ENCODE measurements at regions not wholly inside any gene's neighbourhood (a gene's known extent, or its start where the extent isn't known, plus 50 kb on each side); places are given as distances from the start of the nearest gene placed in this dataset.
"Not testable (repeated sequence)": the region's sequence is repeated elsewhere in the genome, so short reads cannot be mapped to it uniquely, and the experiment has no call there.

DNA sequence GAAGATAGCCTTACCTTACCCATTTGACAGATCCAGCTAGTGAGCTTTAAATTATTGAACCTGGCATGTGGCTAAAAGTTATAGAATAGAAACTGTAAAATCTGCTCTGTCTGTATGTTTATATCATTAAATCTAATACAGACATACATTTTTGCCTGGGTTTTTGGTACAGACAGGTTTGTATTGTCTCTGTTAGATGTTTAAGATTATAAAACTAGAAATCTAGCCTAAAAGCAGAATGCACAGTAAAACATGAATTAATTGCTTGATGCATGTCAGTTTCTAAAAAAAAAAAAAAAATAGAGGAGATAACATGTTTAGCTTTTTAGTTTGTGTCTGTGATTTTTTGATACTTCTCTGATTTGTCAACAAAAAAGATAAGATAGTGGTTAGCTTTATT, 477.6 kb upstream of the LRRC7 start:
- H3K4me3 ChIP-seq (ENCODE audit: low read depth in 1 of 3, low read length in 3 of 3) = no peak overlapping the region
- H3K27me3 ChIP-seq (ENCODE audit: control insufficient read depth in 4 of 4, insufficient read depth in 4 of 4, low read length in 3 of 4) = no peaks in the 10 kb centered on the region
- no peak for TF ChIP-seq RAD21 (IDR thresholded peaks at IDR 0.05)
- no peak for TF ChIP-seq NR2F2 (IDR thresholded peaks at IDR 0.05)
- no peak for TF ChIP-seq JUND (IDR thresholded peaks at IDR 0.05)
- TF ChIP-seq, protein P1, sequence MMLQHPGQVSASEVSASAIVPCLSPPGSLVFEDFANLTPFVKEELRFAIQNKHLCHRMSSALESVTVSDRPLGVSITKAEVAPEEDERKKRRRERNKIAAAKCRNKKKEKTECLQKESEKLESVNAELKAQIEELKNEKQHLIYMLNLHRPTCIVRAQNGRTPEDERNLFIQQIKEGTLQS (IDR thresholded peaks at IDR 0.05) = no peak
- H3K36me3 ChIP-seq (ENCODE audit: control insufficient read depth in 4 of 4, insufficient read depth in 3 of 4, low read depth in 1 of 4, low read length in 3 of 4) = no peaks in the 10 kb centered on the region
- H3K27ac ChIP-seq (ENCODE audit: low read depth in 1 of 2, low read length in 2 of 2) = no peak overlapping the region
- H3K4me1 ChIP-seq (ENCODE audit: control insufficient read depth in 4 of 4, insufficient read depth in 4 of 4, low read length in 3 of 4) = no peaks in the 10 kb centered on the region
- no peaks in the 10 kb centered on the region for H3K9me3 ChIP-seq (ENCODE audit: control insufficient read depth in 4 of 4, low read length in 3 of 4)
- no peak overlapping the region for H3K9ac ChIP-seq (ENCODE audit: low read depth in 1 of 2, low read length in 2 of 2)
- no peak for DNase-seq (ENCODE audit: low spot score)

DNA sequence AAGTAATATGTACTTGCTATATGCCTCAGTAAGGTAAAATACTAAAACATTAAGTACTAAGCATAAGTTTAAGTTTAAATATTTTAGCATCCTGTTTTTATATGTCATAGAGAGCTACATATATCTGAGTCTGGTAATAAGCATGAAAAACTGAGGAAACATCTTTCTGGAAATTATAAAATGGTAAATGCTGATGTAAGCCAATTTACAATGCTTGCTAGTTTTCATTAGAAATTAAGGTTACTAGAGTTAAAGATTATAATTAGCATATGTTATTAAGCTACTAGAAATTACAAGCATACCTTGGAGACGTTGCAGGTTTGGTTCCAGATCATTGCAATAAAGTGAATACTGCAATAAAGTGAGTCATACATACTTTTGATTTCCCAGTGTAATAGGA, 477.0 kb upstream of the LRRC7 start:
- no peak for DNase-seq (ENCODE audit: low spot score)
- no peak overlapping the region for H3K4me3 ChIP-seq (ENCODE audit: low read depth in 1 of 3, low read length in 3 of 3)
- H3K9me3 ChIP-seq (ENCODE audit: control insufficient read depth in 4 of 4, low read length in 3 of 4) = no peaks in the 10 kb centered on the region
- 41% methylated on average over 1 of the region's 1 CpG for WGBS
- no peaks in the 10 kb centered on the region for H3K27me3 ChIP-seq (ENCODE audit: control insufficient read depth in 4 of 4, insufficient read depth in 4 of 4, low read length in 3 of 4)
- no peak overlapping the region for H3K9ac ChIP-seq (ENCODE audit: low read depth in 1 of 2, low read length in 2 of 2)
- H3K36me3 ChIP-seq (ENCODE audit: control insufficient read depth in 4 of 4, insufficient read depth in 3 of 4, low read depth in 1 of 4, low read length in 3 of 4) = no peaks in the 10 kb centered on the region
- H3K4me1 ChIP-seq (ENCODE audit: control insufficient read depth in 4 of 4, insufficient read depth in 4 of 4, low read length in 3 of 4) = no peaks in the 10 kb centered on the region
- no peak for TF ChIP-seq JUND (IDR thresholded peaks at IDR 0.05)
- TF ChIP-seq TAF1 (conservative IDR thresholded peaks at IDR 0.05) = no peak
- TF ChIP-seq, protein P2, sequence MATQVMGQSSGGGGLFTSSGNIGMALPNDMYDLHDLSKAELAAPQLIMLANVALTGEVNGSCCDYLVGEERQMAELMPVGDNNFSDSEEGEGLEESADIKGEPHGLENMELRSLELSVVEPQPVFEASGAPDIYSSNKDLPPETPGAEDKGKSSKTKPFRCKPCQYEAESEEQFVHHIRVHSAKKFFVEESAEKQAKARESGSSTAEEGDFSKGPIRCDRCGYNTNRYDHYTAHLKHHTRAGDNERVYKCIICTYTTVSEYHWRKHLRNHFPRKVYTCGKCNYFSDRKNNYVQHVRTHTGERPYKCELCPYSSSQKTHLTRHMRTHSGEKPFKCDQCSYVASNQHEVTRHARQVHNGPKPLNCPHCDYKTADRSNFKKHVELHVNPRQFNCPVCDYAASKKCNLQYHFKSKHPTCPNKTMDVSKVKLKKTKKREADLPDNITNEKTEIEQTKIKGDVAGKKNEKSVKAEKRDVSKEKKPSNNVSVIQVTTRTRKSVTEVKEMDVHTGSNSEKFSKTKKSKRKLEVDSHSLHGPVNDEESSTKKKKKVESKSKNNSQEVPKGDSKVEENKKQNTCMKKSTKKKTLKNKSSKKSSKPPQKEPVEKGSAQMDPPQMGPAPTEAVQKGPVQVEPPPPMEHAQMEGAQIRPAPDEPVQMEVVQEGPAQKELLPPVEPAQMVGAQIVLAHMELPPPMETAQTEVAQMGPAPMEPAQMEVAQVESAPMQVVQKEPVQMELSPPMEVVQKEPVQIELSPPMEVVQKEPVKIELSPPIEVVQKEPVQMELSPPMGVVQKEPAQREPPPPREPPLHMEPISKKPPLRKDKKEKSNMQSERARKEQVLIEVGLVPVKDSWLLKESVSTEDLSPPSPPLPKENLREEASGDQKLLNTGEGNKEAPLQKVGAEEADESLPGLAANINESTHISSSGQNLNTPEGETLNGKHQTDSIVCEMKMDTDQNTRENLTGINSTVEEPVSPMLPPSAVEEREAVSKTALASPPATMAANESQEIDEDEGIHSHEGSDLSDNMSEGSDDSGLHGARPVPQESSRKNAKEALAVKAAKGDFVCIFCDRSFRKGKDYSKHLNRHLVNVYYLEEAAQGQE (IDR thresholded peaks at IDR 0.05) = no peak
- TF ChIP-seq, protein P3, sequence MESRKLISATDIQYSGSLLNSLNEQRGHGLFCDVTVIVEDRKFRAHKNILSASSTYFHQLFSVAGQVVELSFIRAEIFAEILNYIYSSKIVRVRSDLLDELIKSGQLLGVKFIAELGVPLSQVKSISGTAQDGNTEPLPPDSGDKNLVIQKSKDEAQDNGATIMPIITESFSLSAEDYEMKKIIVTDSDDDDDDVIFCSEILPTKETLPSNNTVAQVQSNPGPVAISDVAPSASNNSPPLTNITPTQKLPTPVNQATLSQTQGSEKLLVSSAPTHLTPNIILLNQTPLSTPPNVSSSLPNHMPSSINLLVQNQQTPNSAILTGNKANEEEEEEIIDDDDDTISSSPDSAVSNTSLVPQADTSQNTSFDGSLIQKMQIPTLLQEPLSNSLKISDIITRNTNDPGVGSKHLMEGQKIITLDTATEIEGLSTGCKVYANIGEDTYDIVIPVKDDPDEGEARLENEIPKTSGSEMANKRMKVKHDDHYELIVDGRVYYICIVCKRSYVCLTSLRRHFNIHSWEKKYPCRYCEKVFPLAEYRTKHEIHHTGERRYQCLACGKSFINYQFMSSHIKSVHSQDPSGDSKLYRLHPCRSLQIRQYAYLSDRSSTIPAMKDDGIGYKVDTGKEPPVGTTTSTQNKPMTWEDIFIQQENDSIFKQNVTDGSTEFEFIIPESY (IDR thresholded peaks at IDR 0.05) = no peak
- no peak for TF ChIP-seq FOXA2 (IDR thresholded peaks at IDR 0.05)
- TF ChIP-seq SP1 (IDR thresholded peaks at IDR 0.05) = no peak
- no peak for TF ChIP-seq FOXA1 (IDR thresholded peaks at IDR 0.05)
- TF ChIP-seq, protein P4, sequence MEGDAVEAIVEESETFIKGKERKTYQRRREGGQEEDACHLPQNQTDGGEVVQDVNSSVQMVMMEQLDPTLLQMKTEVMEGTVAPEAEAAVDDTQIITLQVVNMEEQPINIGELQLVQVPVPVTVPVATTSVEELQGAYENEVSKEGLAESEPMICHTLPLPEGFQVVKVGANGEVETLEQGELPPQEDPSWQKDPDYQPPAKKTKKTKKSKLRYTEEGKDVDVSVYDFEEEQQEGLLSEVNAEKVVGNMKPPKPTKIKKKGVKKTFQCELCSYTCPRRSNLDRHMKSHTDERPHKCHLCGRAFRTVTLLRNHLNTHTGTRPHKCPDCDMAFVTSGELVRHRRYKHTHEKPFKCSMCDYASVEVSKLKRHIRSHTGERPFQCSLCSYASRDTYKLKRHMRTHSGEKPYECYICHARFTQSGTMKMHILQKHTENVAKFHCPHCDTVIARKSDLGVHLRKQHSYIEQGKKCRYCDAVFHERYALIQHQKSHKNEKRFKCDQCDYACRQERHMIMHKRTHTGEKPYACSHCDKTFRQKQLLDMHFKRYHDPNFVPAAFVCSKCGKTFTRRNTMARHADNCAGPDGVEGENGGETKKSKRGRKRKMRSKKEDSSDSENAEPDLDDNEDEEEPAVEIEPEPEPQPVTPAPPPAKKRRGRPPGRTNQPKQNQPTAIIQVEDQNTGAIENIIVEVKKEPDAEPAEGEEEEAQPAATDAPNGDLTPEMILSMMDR (IDR thresholded peaks at IDR 0.05; ENCODE audit: low read depth, low read length, missing input control) = no peak
- TF ChIP-seq, protein P5, sequence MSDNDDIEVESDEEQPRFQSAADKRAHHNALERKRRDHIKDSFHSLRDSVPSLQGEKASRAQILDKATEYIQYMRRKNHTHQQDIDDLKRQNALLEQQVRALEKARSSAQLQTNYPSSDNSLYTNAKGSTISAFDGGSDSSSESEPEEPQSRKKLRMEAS (IDR thresholded peaks at IDR 0.05) = no peak
- TF ChIP-seq RXRA (IDR thresholded peaks at IDR 0.05) = no peak
- no peak for TF ChIP-seq YY1 (IDR thresholded peaks at IDR 0.05)
- TF ChIP-seq, protein P1 (IDR thresholded peaks at IDR 0.05) = no peak
- TF ChIP-seq RAD21 (IDR thresholded peaks at IDR 0.05) = no peak
- no peak for TF ChIP-seq GABPA (IDR thresholded peaks at IDR 0.05 in 1 of 2, conservative IDR thresholded peaks at IDR 0.05 in 1 of 2)
- TF ChIP-seq EGR1 (IDR thresholded peaks at IDR 0.05; ENCODE audit: low read depth in 2 of 2) = no peak
- no peak for TF ChIP-seq HNF4G (IDR thresholded peaks at IDR 0.05)
- TF ChIP-seq NR2F2 (IDR thresholded peaks at IDR 0.05) = no peak
- H3K27ac ChIP-seq (ENCODE audit: low read depth in 1 of 2, low read length in 2 of 2) = no peak overlapping the region

DNA sequence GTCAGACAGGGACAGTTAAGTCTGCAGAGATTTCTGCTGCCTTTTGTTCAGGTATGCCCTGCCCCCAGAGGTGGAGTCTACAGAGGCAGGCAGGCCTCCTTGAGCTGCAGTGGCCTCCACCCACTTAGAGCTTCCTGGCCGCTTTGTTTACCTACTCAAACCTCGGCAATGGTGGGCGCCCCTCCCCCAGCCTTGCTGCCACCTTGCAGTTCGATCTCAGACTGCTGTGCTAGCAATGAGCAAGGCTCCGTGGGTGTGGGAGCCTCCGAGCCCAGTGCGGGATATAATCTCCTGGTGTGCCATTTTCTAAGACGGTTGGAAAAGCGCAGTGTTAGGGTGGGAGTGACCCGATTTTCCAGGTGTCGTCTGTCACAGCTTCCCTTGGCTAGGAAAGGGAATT, 465.7 kb upstream of the LRRC7 start:
- not testable (repeated sequence) for DNase-seq (ENCODE audit: low spot score); H3K36me3 ChIP-seq (ENCODE audit: control insufficient read depth in 4 of 4, insufficient read depth in 3 of 4, low read depth in 1 of 4, low read length in 3 of 4); H3K9ac ChIP-seq (ENCODE audit: low read depth in 1 of 2, low read length in 2 of 2); H3K27ac ChIP-seq (ENCODE audit: low read depth in 1 of 2, low read length in 2 of 2); H3K4me3 ChIP-seq (ENCODE audit: low read depth in 1 of 3, low read length in 3 of 3); H3K27me3 ChIP-seq (ENCODE audit: control insufficient read depth in 4 of 4, insufficient read depth in 4 of 4, low read length in 3 of 4); H3K4me1 ChIP-seq (ENCODE audit: control insufficient read depth in 4 of 4, insufficient read depth in 4 of 4, low read length in 3 of 4); H3K9me3 ChIP-seq (ENCODE audit: control insufficient read depth in 4 of 4, low read length in 3 of 4)
- WGBS = 87% methylated on average over 11 of the region's 11 CpGs
